Caco-2 (cell line): ENCODE measurements at regions not wholly inside any gene's neighbourhood (a gene's known extent, or its start where the extent isn't known, plus 50 kb on each side); places are given as distances from the start of the nearest gene placed in this dataset.

Experiments used
- BruUV-seq: library from RNA; stranded (reverse); fragments of 400-500 nt; replicated peaks from 2 replicates; lab custom pipeline; 2021; lab: Mats Ljungman, UMichigan
- CTCF ChIA-PET: fragments of 300-600 bp; sonication (Branson Sonifier 250); formaldehyde crosslinking; loops from one replicate; lab custom pipeline; 2022; ENCODE audit warnings: antibody characterized with exemption; lab: Charles Lee
- POLR2A ChIA-PET: fragments of 300-600 bp; sonication (Branson Sonifier 250); formaldehyde crosslinking; loops from one replicate; lab custom pipeline; 2022; ENCODE audit warnings: antibody characterized with exemption; lab: Charles Lee
- DNase-seq, 2 experiments: peaks; one replicate each; pipeline versions ENCODE4 v3.0.0 to v3.0.0-alpha.2; 2020 to 2022
- H3K27me3 ChIP-seq: replicated peaks from 2 replicates; pipeline ENCODE4 v1.6.0; 2011; ENCODE audit warnings: low read length; ENCODE audit not compliant: control insufficient read depth, insufficient read depth
- H3K36me3 ChIP-seq: 2 replicates; pipeline ENCODE4 v1.5.1; 2011; ENCODE audit warnings: low read length; ENCODE audit not compliant: control insufficient read depth, insufficient read depth
- H3K4me1 ChIP-seq: fragments of 250-450 bp; sonication (Bioruptor Pico); 2 replicates; pipeline ENCODE4 v1.5.1; 2020; ENCODE audit warnings: mild to moderate bottlenecking
- H3K4me3 ChIP-seq: 2 replicates; pipeline ENCODE4 v1.5.1; 2011; ENCODE audit warnings: low read depth, mild to moderate bottlenecking, control low read depth, low read length
- H3K9me3 ChIP-seq: fragments of 250-450 bp; sonication (Bioruptor Pico); 2 replicates; pipeline ENCODE4 v1.5.1; 2020; ENCODE audit warnings: mild to moderate bottlenecking, moderate library complexity
- H3K27ac Mint-ChIP-seq: one replicate; pipeline ENCODE4 v1.8.0; 2022; ENCODE audit warnings: mixed read lengths; ENCODE audit not compliant: unreplicated experiment
- H3K27me3 Mint-ChIP-seq: one replicate; pipeline ENCODE4 v1.8.0; 2022; ENCODE audit warnings: mixed read lengths; ENCODE audit not compliant: insufficient read depth, unreplicated experiment
- H3K36me3 Mint-ChIP-seq: one replicate; pipeline ENCODE4 v1.8.0; 2022; ENCODE audit warnings: mild to moderate bottlenecking, mixed read lengths; ENCODE audit not compliant: insufficient read depth, unreplicated experiment
- H3K4me1 Mint-ChIP-seq: one replicate; pipeline ENCODE4 v1.8.0; 2022; ENCODE audit warnings: low read depth, mixed read lengths; ENCODE audit not compliant: unreplicated experiment
- H3K4me3 Mint-ChIP-seq: one replicate; pipeline ENCODE4 v1.8.0; 2022; ENCODE audit warnings: mild to moderate bottlenecking, moderate library complexity, mixed read lengths; ENCODE audit not compliant: unreplicated experiment
- H3K9me3 Mint-ChIP-seq: one replicate; pipeline ENCODE4 v1.8.0; 2022; ENCODE audit warnings: mixed read lengths; ENCODE audit not compliant: unreplicated experiment
- intact Hi-C: fragments of 100-400 bp; cut with micrococcal nuclease; formaldehyde crosslinking; loops from one replicate; pipeline ENCODE4 v1.10.0; 2022; ENCODE audit not compliant: unreplicated experiment
- TF ChIP-seq, protein P1 (sequence below), 2 experiments: fragments of 200-600 bp in 1 of 2; IDR thresholded peaks; 1 replicate in 1 of 2; 2 replicates in 1 of 2; pipeline versions ENCODE4 v1.5.1 to v1.8.0; 2011 to 2022; ENCODE audit warnings: antibody characterized with exemption in 1 of 2, control low read depth in 1 of 2, inconsistent platforms in 1 of 2, low read depth in 1 of 2, low read length in 1 of 2, mild to moderate bottlenecking in 1 of 2, moderate library complexity in 1 of 2; ENCODE audit not compliant: insufficient read depth in 1 of 2, severe bottlenecking in 1 of 2, unreplicated experiment in 1 of 2

DNA sequence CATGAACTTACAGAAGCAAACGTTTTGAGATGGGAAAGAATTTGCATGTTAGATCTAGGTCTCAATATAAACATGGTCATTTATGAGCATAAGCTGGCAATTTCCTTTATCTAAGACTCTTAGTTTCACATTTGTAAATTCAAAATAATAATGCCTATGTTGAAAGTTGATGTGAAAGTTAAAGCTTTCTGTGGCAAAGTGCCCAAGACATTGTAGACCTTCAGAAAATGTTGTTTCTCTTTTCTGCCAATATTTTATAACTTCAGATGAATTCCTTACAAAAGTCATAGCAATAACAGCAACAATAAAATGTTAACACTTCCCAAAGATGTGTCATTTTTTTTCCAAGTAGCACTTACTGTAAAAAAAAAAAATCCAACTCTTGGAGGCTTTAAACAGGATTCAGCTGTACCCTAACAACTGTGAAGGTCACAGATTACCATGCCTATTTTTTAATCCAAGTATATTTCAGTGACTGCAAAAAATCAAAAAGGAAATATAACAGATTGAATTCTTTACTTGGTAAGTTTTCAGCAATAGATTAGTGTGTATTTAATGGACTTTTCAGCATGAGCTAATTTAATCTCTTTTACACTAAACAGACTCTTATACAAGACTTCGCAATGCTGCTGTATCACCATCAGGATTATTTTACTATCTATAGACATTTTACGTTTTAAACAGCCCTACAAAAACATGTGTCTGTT, 206.5 kb upstream of the PDE5A start:
- H3K27me3 Mint-ChIP-seq = no peaks in the 10 kb centered on the region
- intact Hi-C loops = no loop called here
- Histone ChIP-seq H3K27me3 (no peaks in the 10 kb centered on the region), H3K4me3 (no peak overlapping the region), H3K4me1 (no peaks in the 10 kb centered on the region), H3K36me3 (no peaks in the 10 kb centered on the region), H3K9me3 (0 out of 2 replicates have a peak, but pooled peaks cover 4% of the 10 kb centered on the region)
- H3K4me3 Mint-ChIP-seq = no peak overlapping the region
- POLR2A ChIA-PET = no interaction called here
- CTCF ChIA-PET = no interaction called here
- TF ChIP-seq, protein P1, sequence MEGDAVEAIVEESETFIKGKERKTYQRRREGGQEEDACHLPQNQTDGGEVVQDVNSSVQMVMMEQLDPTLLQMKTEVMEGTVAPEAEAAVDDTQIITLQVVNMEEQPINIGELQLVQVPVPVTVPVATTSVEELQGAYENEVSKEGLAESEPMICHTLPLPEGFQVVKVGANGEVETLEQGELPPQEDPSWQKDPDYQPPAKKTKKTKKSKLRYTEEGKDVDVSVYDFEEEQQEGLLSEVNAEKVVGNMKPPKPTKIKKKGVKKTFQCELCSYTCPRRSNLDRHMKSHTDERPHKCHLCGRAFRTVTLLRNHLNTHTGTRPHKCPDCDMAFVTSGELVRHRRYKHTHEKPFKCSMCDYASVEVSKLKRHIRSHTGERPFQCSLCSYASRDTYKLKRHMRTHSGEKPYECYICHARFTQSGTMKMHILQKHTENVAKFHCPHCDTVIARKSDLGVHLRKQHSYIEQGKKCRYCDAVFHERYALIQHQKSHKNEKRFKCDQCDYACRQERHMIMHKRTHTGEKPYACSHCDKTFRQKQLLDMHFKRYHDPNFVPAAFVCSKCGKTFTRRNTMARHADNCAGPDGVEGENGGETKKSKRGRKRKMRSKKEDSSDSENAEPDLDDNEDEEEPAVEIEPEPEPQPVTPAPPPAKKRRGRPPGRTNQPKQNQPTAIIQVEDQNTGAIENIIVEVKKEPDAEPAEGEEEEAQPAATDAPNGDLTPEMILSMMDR (IDR thresholded peaks at IDR 0.05; ENCODE audit: insufficient read depth in 1 of 2, low read depth in 1 of 2, low read length in 1 of 2, severe bottlenecking in 1 of 2, unreplicated experiment in 1 of 2) = no peak
- H3K4me1 Mint-ChIP-seq = no peaks in the 10 kb centered on the region
- H3K9me3 Mint-ChIP-seq = no peaks in the 10 kb centered on the region
- no peak for DNase-seq
- no peaks in the 10 kb centered on the region for H3K36me3 Mint-ChIP-seq
- no TSS peak for BruUV-seq
- no peak overlapping the region for H3K27ac Mint-ChIP-seq

DNA sequence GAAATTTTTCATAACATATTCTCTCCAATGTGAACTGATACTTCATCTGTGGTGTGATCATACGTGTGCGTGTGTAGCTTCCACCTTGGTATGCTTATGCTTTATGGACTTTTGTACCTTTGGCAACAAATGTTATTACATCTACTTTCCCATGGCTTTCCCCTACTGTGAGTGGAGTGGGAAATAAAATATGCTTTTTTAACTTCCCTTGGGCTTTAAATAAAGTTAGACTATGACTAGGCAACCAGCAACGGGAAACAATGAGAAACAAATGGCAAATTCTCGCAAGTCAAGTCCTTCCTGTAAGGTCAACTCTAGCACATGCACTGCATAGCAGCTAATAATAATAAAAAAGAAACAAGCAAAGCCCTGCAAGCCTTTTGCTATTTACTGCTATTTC, 205.0 kb upstream of the PDE5A start:
- no TSS peak for BruUV-seq
- Histone ChIP-seq H3K36me3 (no peaks in the 10 kb centered on the region), H3K27me3 (no peaks in the 10 kb centered on the region), H3K4me1 (no peaks in the 10 kb centered on the region), H3K9me3 (0 out of 2 replicates have a peak, but pooled peaks cover 2% of the 10 kb centered on the region), H3K4me3 (no peak overlapping the region)
- H3K36me3 Mint-ChIP-seq = no peaks in the 10 kb centered on the region
- CTCF ChIA-PET = no interaction called here
- no peaks in the 10 kb centered on the region for H3K27me3 Mint-ChIP-seq
- TF ChIP-seq, protein P1 (IDR thresholded peaks at IDR 0.05; ENCODE audit: insufficient read depth in 1 of 2, low read depth in 1 of 2, low read length in 1 of 2, severe bottlenecking in 1 of 2, unreplicated experiment in 1 of 2) = no peak
- H3K27ac Mint-ChIP-seq = no peak overlapping the region
- no peaks in the 10 kb centered on the region for H3K4me1 Mint-ChIP-seq
- no peak overlapping the region for H3K4me3 Mint-ChIP-seq
- POLR2A ChIA-PET = no interaction called here
- H3K9me3 Mint-ChIP-seq = no peaks in the 10 kb centered on the region
- no peak for DNase-seq
- intact Hi-C loops = no loop called here

DNA sequence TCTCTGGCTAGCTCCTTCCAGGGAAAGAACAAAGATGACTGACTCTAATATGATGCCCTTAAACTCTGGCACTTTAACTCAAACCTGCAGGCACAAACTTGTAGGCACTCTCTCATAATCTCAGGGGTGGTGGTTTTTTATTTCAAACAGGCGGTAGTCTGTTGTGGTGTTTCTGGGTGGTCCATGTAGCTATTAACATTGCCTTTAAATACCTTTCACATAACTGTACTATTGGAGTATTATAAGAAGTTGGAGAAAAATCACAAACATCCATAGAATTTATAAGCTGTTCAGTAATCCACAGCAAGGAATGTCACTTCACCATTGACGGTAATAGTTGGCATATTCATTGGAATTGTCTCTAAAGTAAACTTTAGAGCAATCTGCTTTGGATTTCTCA, 204.2 kb upstream of the PDE5A start:
- no peaks in the 10 kb centered on the region for H3K36me3 Mint-ChIP-seq
- H3K4me1 ChIP-seq = no peaks in the 10 kb centered on the region
- no peak for DNase-seq
- intact Hi-C loops = no loop called here
- POLR2A ChIA-PET = no interaction called here
- no peaks in the 10 kb centered on the region for H3K36me3 ChIP-seq
- BruUV-seq = no TSS peak
- no peak overlapping the region for H3K4me3 ChIP-seq
- TF ChIP-seq, protein P1 (IDR thresholded peaks at IDR 0.05; ENCODE audit: insufficient read depth in 1 of 2, low read depth in 1 of 2, low read length in 1 of 2, severe bottlenecking in 1 of 2, unreplicated experiment in 1 of 2) = no peak
- CTCF ChIA-PET = no interaction called here
- no peak overlapping the region for H3K4me3 Mint-ChIP-seq
- no peak overlapping the region for H3K27ac Mint-ChIP-seq
- H3K27me3 ChIP-seq = no peaks in the 10 kb centered on the region
- H3K27me3 Mint-ChIP-seq = no peaks in the 10 kb centered on the region
- H3K9me3 ChIP-seq = no peaks in the 10 kb centered on the region
- no peaks in the 10 kb centered on the region for H3K9me3 Mint-ChIP-seq
- no peaks in the 10 kb centered on the region for H3K4me1 Mint-ChIP-seq
